ENCODE measurements at regions not wholly inside any gene's neighbourhood (a gene's known extent, or its start where the extent isn't known, plus 50 kb on each side); places are given as distances from the start of the nearest gene placed in this dataset.

- TF ChIP-seq MYC (IDR thresholded peaks at IDR 0.05; ENCODE audit: low read depth, low read length) (no peak), POLR2A (IDR thresholded peaks at IDR 0.05; ENCODE audit: extremely low read depth, insufficient read length) (no peak), CTCF (IDR thresholded peaks at IDR 0.05; ENCODE audit: low read depth, low read length) (no peak), MAX (IDR thresholded peaks at IDR 0.05; ENCODE audit: low read depth, low read length) (no peak)
- DNase-seq (ENCODE audit: low read depth) = no peak
- H3K4me3 ChIP-seq (ENCODE audit: low read depth, low read length) = no peak overlapping the region
Measured at GRCh38 chr13:83618966-83619365, 263.3 kb downstream of the SLITRK1 start.

GRCh38 chr13:83613524-83613923, 268.8 kb downstream of the SLITRK1 start:
- no peak overlapping the region for H3K4me3 ChIP-seq (ENCODE audit: low read depth, low read length)
- no peak for DNase-seq (ENCODE audit: low read depth)
- TF ChIP-seq MYC (IDR thresholded peaks at IDR 0.05; ENCODE audit: low read depth, low read length) = no peak
- no peak for TF ChIP-seq POLR2A (IDR thresholded peaks at IDR 0.05; ENCODE audit: extremely low read depth, insufficient read length)

- no peak for TF ChIP-seq MYC (IDR thresholded peaks at IDR 0.05; ENCODE audit: low read depth, low read length)
- TF ChIP-seq MAX (IDR thresholded peaks at IDR 0.05; ENCODE audit: low read depth, low read length) = no peak
- TF ChIP-seq POLR2A (IDR thresholded peaks at IDR 0.05; ENCODE audit: extremely low read depth, insufficient read length) = no peak
- TF ChIP-seq CTCF (IDR thresholded peaks at IDR 0.05; ENCODE audit: low read depth, low read length) = no peak
- DNase-seq (ENCODE audit: low read depth) = no peak
- no peak overlapping the region for H3K4me3 ChIP-seq (ENCODE audit: low read depth, low read length)
Measured at GRCh38 chr13:83601539-83601938, 280.7 kb downstream of the SLITRK1 start.

- no peak for DNase-seq (ENCODE audit: low read depth)
- H3K4me3 ChIP-seq (ENCODE audit: low read depth, low read length) = no peak overlapping the region
- no peak for TF ChIP-seq POLR2A (IDR thresholded peaks at IDR 0.05; ENCODE audit: extremely low read depth, insufficient read length)
- TF ChIP-seq MAX (IDR thresholded peaks at IDR 0.05; ENCODE audit: low read depth, low read length) = no peak
- TF ChIP-seq CTCF (IDR thresholded peaks at IDR 0.05; ENCODE audit: low read depth, low read length) = no peak
- no peak for TF ChIP-seq MYC (IDR thresholded peaks at IDR 0.05; ENCODE audit: low read depth, low read length)
Measured at GRCh38 chr13:83592095-83592494, 290.2 kb downstream of the SLITRK1 start.

- no peak overlapping the region for H3K4me3 ChIP-seq (ENCODE audit: low read depth, low read length)
- TF ChIP-seq POLR2A (IDR thresholded peaks at IDR 0.05; ENCODE audit: extremely low read depth, insufficient read length) (no peak), MYC (IDR thresholded peaks at IDR 0.05; ENCODE audit: low read depth, low read length) (no peak), MAX (IDR thresholded peaks at IDR 0.05; ENCODE audit: low read depth, low read length) (no peak), CTCF (IDR thresholded peaks at IDR 0.05; ENCODE audit: low read depth, low read length) (no peak)
- DNase-seq (ENCODE audit: low read depth) = no peak
Measured at GRCh38 chr13:83589814-83590213, 292.5 kb downstream of the SLITRK1 start.

GRCh38 chr13:83577183-83577582, 305.1 kb downstream of the SLITRK1 start:
- DNase-seq (ENCODE audit: low read depth) = no peak
- TF ChIP-seq MAX (IDR thresholded peaks at IDR 0.05; ENCODE audit: low read depth, low read length) (no peak), MYC (IDR thresholded peaks at IDR 0.05; ENCODE audit: low read depth, low read length) (no peak), CTCF (IDR thresholded peaks at IDR 0.05; ENCODE audit: low read depth, low read length) (no peak), POLR2A (IDR thresholded peaks at IDR 0.05; ENCODE audit: extremely low read depth, insufficient read length) (no peak)
- H3K4me3 ChIP-seq (ENCODE audit: low read depth, low read length) = no peak overlapping the region
